ENCODE measurements at regions not wholly inside any gene's neighbourhood (a gene's known extent, or its start where the extent isn't known, plus 50 kb on each side); places are given as distances from the start of the nearest gene placed in this dataset.

DNA sequence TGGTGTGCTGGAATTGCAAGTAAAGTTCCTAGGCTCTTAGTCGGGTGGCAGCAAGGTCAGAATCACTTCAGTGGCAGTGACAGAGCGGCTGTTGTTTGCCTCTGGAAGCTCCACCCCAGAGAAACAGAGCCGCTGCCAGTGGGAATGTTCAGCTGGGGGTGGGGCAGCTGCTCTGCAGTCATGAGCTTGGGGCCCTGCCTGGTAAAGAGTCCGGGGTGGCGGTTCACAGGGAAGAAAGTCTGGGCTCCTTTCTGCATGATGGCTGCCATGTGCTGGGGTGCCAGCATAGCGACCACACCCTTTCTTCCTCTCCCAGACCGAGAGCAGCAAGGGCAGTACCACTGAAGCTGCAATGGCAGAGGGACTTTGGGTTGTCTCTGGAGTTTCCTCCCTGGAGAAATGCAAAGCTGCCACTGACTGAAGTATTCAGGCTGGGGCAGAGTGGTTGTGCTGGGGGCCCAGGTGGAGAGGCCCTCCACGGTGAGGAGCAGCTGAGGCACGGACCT, 108.8 kb upstream of the CENPE start:
- TF ChIP-seq CTCF (IDR thresholded peaks at IDR 0.05; ENCODE audit: low read depth, low read length, poor library complexity, severe bottlenecking) (no peak), EZH2phosphoT487 (IDR thresholded peaks at IDR 0.05; ENCODE audit: borderline replicate concordance, low read length) (no peak)

All from DOHH2 (cell line).